Renal pelvis (tissue), 1 donor: ENCODE measurements at regions not wholly inside any gene's neighbourhood (a gene's known extent, or its start where the extent isn't known, plus 50 kb on each side); places are given as distances from the start of the nearest gene placed in this dataset.

Experiments used
- DNase-seq: peaks from one replicate; pipeline ENCODE4 v3.0.0-alpha.2; 2013

DNA sequence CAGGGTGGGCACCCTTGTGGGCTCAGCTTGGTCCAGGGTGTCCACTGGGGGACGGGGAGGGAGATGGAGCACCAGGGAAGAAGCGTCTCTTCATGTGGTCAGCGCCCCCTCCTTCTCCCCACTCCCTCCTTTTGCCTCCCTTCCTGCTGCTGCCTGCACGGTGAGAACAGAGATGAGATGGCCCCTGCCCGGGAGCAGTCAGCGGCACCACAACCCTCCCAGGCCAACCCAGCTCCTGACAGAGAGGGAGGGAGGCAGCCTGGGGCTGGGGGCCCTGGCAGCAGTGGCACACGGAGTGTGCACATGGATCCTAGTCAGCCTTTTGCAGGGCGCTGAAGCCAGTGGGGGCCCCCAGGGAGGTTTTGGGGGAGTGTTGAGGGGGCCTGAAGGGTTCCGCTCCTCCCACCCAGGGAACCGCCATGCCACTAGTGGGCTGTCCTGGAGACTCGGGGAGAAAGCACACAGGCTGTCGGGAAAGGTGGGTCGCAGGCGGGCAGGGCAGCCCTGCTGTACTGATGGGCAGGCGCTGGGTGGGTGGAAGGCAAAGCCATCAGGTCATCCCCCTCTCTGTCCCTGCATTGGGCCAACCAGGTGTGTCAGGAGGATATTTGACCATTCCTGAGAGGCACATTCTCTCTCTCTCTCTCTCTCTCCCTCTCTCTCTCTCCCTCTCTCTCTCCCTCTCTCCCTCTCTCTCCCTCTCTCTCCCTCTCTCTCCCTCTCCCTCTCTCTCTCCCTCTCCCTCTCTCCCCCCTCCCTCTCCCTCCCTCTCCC is 94.3 kb upstream of the BHLHE23 start:
- no peak for DNase-seq

DNA sequence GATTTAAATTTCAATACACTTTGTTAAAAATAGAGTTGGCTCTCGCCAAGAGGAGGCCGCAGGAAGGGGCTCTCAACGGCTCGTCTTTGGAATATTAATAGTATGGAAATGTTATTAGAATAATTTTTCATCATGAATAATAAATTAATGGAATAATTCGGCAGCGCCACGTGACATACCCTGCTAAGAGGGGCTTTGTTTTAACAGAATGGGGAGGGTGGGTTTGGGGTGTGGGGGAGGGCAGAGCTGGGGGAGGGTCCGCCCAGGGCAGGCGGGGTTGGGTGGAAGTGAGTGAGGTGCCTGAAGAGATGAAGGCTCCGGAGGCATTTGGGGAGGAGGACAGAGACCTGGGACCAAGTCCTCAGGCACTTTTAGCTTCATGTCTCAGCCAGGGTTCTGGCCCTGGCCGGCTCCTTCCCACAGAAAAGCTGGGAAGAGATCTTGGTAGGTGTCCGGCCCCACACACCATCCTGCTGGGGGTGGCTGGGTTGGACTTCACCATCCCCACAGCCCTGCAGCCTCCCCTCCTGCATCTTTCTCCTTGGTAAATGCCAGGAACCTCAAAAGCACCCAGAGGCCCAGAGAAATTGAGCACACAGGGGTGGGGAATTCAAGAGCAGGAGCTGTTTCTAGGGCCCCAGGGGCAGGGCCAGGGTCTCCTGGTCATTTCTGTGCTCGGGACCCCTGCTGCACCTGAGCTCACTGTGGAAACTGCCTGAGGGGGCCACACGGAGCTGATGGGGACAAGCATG is 93.6 kb upstream of the BHLHE23 start:
- DNase-seq = no peak

- DNase-seq = no peak
These were observed 92.9 kb upstream of the BHLHE23 start for GRCh38 chr20:63099456-63100173.

DNA sequence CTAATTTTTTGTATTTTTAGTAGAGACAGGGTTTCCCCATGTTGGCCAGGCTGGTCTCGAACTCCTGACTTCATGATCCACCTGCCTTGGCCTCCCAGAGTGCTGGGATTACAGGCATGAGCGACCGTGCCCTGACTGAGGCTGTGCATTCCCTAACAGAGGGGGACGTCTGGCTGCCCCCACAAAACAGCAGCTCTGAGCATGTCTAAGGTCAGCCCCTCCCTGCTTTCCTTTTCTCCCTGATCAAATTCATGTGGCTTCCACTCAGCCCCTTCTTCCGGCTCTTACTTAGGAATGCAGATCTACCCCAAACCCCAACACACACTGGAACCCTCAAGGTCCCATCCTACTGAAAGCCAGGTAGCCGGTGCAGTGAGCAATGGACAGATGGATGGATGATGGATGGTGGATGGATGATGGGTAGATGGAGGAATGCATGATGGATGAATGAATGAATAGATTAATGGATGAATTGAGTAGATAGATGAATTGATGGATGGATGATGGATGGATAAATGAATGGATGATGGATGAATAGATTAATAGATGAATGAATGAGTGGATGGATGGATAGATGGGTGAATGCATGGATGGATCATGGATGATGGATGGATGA is 91.5 kb upstream of the BHLHE23 start:
- DNase-seq = no peak

DNA sequence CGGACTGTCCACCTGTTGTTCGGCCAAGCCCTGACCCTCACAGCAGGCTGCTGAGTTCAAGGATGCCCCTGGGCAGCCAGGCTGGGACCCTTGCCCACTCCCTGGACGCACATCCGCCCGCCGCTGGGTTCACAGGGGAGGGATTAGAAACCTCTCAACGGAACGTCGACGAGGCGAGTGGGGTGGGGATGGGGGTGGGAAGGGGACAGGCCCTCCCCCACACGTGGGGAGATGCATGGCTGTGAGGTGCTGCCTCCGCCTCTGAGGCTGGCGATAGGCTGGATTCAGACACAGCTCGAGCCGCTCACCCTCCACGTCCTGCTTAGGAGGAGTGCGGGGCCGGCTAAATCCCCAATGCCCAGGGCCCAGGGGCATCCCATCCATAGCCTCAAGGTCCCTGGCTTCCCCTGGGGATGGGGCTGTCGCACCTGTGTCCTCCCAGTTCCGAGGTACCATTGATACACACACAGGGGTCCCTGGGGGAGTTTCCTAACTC is 90.6 kb upstream of the BHLHE23 start:
- DNase-seq = no peak

- DNase-seq = no peak
These were observed 90.0 kb upstream of the BHLHE23 start for GRCh38 chr20:63096681-63097335.

DNA sequence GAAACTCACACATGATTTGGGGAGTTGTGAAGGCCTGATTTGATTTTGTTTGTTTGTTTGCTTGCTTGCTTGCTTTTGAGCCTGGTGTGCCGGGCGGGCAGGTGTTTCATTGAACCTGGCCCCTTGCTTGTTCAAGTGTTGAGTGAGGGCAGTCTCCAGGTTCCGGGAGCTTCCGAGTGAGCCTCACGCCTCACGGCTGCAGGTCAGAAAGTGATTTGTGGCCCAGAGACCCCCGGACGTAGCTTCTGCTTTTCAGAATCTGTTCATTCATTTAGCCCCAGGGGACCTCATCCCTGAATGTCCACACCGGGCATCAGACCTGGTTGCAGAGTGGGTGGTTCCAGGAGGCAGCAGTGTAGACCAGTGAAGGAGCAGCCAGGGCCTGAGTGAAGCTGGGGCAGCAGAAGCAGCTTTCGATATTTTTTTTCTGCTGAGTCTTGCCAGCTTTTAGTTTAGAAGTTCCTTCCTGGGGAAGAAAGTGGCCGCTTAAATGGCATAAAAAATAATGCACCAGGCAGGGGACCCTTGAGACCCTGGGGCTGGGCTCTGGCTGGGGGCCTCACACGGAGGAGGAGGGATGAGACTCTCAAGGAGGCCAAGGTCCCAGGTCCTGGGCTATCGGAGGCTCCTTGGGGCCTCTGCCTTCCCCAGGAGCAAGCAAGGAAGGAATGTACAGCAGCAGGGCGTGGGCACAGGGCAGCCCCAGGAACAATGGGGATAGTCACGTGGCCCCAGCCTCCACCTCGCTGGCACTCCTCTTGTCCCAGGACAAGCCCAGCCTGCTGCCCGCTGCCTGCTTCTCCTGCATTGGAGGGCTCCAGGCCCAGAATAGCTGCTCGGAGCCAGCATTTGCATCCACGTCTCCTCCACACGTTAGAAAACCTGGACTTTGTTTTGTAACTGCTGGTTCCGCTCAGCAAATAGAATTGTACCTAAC is 89.2 kb upstream of the BHLHE23 start:
- DNase-seq = no peak

GRCh38 chr20:63094767-63095499 is 88.2 kb upstream of the BHLHE23 start:
- DNase-seq = no peak

DNA sequence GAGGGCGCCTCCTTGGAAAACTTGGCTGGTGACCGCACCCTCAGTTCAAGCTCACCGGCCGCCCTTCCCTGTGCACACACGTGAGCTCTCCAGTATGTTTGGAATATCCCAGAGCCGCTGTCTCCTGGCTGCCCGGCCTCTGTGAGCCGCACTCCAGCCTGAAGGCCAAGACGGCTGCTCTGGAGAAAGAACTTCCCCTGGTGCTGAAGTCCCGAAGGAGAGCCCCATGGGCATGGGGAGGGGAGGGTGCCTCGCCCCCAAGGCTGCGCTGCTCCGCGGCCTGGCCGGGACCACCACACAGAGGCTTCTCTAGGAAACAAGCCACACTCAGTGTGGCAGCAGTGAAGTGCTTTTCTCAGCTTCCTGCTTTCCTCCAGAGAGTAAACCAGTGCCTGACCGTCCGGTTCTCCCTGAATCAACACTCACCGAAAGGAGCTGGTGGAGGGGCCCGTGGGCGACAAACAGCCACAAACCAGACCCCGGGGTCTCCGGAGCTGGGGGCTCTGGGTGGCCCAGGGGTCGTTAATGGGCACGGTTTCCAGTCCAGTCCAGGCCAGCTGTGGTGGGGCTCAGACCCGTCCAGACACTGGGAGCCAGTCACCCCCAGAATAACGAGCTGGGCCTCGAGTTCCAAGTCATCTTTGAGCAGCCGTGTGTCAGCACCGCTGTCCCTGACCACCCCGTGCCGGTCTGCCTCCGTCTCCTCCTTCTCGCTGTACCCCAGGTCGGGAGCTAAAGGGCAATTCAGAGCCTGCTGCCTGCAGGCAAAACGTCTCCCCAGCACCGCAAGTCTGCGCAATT is 87.4 kb upstream of the BHLHE23 start:
- no peak for DNase-seq

DNA sequence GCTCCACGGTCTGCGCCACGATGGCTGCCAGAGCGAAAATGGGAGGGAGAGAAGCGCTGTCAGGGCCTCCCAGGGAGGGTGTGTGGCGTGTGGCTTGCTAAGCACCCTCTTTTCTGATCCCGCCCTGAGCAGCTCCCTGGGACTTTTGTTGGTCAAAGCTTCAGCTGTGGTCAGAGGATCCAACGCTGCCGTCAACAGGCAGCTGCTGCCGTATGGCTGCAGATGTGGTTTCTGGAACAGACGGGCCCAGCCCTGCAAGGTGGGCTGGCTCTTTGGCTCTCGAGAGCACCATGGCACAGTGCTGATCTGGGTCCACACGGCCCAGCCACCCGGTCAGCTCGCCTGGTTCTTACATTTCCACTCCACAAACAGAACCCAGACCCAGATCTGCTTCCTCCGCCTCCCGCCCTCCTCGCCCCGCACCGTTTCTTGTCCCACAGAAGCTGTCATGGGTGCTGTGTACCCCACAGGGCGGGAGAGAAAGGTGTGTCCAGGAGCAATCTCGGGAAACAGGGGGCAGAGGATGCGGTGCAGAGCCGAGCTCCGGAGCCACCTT is 86.0 kb upstream of the BHLHE23 start:
- no peak for DNase-seq

- DNase-seq = no peak
These were observed 85.3 kb upstream of the BHLHE23 start for GRCh38 chr20:63091901-63092659.

DNA sequence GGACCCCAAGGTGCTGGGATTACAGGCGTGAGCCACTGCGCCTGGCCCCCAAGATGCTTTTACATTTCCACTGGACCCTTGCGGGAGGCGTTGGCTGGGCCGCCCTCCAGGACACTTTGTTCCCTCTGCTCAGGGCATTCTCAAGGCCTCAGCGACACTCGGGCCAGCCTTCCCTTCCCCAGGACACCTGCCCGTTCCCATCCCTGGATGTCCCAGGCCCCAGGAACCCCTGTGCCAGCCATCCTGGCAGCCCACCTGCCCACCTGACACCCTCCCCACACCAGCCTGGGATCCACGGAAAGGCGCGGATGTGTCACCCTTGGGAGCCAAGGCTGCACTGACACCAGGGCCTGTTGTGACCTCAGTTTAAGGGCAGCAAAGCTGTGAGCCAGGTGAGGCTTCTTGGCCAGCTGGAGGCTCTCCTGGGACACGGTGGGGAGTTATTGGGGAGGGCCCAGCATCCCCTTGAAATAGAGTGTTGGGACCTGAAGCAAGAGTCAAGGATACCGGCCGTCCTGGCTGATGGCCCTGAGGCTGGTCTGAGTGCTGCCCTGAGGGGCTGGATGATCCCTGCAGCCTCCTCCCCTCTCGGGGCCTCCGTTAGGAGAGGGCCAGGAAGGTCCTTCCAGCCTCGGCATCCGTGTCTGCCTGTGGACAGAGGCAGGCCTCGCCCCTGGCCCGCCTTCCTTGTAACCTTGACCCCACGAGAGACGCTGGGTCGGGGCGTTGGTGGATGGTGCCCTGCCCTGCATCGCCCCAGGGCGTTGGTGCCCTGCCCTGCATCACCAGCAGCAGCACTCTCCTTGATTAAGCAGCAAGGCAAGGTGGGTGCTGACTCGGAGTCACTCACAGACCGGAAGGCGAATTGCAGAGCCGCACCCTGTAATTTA is 84.2 kb upstream of the BHLHE23 start:
- no peak for DNase-seq

- no peak for DNase-seq
These were observed 83.3 kb upstream of the BHLHE23 start for GRCh38 chr20:63090052-63090451.

- no peak for DNase-seq
These were observed 82.5 kb upstream of the BHLHE23 start for GRCh38 chr20:63089051-63089907.

GRCh38 chr20:63087872-63088680 is 81.3 kb upstream of the BHLHE23 start:
- no peak for DNase-seq
